HG02763 (cell line): ENCODE measurements at regions not wholly inside any gene's neighbourhood (a gene's known extent, or its start where the extent isn't known, plus 50 kb on each side); places are given as distances from the start of the nearest gene placed in this dataset.

Experiments used
- ATAC-seq: cut with Tn5 transposase; IDR thresholded peaks from one replicate; pipeline ENCODE4 v1.9.1; 2021; ENCODE audit warnings: mild to moderate bottlenecking, moderate library complexity; ENCODE audit not compliant: unreplicated experiment

GRCh38 chr2:16566701-16567100 is 98.9 kb downstream of the CYRIA start:
- ATAC-seq: no peak

GRCh38 chr2:16565481-16565880 is 100.2 kb downstream of the CYRIA start:
- ATAC-seq: no peak

- ATAC-seq: no peak
Measured at GRCh38 chr2:16561676-16562075, 104.0 kb downstream of the CYRIA start.

GRCh38 chr2:16561251-16561650 is 104.4 kb downstream of the CYRIA start:
- no peak for ATAC-seq

- no peak for ATAC-seq
Measured at GRCh38 chr2:16559278-16560067, 106.2 kb downstream of the CYRIA start.

GRCh38 chr2:16554060-16554583 is 111.5 kb downstream of the CYRIA start:
- no peak for ATAC-seq

- ATAC-seq: no peak
Measured at GRCh38 chr2:16553226-16553625, 112.4 kb downstream of the CYRIA start.

GRCh38 chr2:16552202-16552601 is 113.4 kb downstream of the CYRIA start:
- no peak for ATAC-seq

GRCh38 chr2:16548036-16548435 is 117.6 kb downstream of the CYRIA start:
- ATAC-seq: no peak

GRCh38 chr2:16546128-16546754 is 119.4 kb downstream of the CYRIA start:
- no peak for ATAC-seq

- ATAC-seq: no peak
Measured at GRCh38 chr2:16538707-16539106, 126.9 kb downstream of the CYRIA start.

- no peak for ATAC-seq
Measured at GRCh38 chr2:16537347-16537746, 128.3 kb downstream of the CYRIA start.

- ATAC-seq: no peak
Measured at GRCh38 chr2:16526193-16526592, 139.4 kb downstream of the CYRIA start.

- ATAC-seq: no peak
Measured at GRCh38 chr2:16525265-16525887, 140.3 kb downstream of the CYRIA start.

- ATAC-seq: no peak
Measured at GRCh38 chr2:16523711-16524110, 141.9 kb downstream of the CYRIA start.

GRCh38 chr2:16522031-16522831 is 143.4 kb downstream of the CYRIA start:
- ATAC-seq: no peak

GRCh38 chr2:16520891-16521290 is 144.7 kb downstream of the CYRIA start:
- ATAC-seq: no peak

- ATAC-seq: no peak
Measured at GRCh38 chr2:16515696-16516095, 149.9 kb downstream of the CYRIA start.

GRCh38 chr2:16513626-16514025 is 152.0 kb downstream of the CYRIA start:
- ATAC-seq: no peak

GRCh38 chr2:16511041-16511440 is 154.6 kb downstream of the CYRIA start:
- no peak for ATAC-seq

- no peak for ATAC-seq
Measured at GRCh38 chr2:16509042-16509441, 156.6 kb downstream of the CYRIA start.
